ENCODE measurements at regions not wholly inside any gene's neighbourhood (a gene's known extent, or its start where the extent isn't known, plus 50 kb on each side); places are given as distances from the start of the nearest gene placed in this dataset.
"Not testable (repeated sequence)": the region's sequence is repeated elsewhere in the genome, so short reads cannot be mapped to it uniquely, and the experiment has no call there.

DNA sequence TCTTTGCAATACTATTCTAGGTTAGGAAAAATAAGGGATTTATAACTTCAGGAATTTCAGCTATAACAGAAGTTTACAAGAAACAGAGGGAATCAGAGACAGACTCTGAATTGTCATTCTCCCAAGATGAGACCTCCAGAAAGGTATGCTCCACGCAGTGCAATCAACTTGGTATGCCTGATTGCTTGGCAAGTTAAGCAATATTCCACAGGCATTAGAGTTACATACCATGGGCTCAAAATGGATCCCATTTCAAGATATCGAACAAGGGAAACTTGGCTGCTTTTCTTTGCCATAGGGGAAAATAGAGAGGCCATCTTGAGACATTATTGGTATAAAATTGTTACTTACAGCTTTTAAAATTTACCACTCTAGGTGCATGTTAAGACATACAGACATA is 615.6 kb upstream of the SOX9 start:
- Mint-ChIP-seq H3K4me3 (ENCODE audit: unreplicated experiment) (no peak overlapping the region), H3K36me3 (ENCODE audit: insufficient read depth, unreplicated experiment) (no peaks in the 10 kb centered on the region), H3K4me1 (ENCODE audit: insufficient read depth, unreplicated experiment) (peaks cover 6% of the 10 kb centered on the region), H3K27me3 (ENCODE audit: insufficient read depth, unreplicated experiment) (no peaks in the 10 kb centered on the region), H3K9me3 (ENCODE audit: unreplicated experiment) (no peaks in the 10 kb centered on the region), H3K27ac (ENCODE audit: low read depth, unreplicated experiment) (no peak overlapping the region)
- TF ChIP-seq, protein P1, sequence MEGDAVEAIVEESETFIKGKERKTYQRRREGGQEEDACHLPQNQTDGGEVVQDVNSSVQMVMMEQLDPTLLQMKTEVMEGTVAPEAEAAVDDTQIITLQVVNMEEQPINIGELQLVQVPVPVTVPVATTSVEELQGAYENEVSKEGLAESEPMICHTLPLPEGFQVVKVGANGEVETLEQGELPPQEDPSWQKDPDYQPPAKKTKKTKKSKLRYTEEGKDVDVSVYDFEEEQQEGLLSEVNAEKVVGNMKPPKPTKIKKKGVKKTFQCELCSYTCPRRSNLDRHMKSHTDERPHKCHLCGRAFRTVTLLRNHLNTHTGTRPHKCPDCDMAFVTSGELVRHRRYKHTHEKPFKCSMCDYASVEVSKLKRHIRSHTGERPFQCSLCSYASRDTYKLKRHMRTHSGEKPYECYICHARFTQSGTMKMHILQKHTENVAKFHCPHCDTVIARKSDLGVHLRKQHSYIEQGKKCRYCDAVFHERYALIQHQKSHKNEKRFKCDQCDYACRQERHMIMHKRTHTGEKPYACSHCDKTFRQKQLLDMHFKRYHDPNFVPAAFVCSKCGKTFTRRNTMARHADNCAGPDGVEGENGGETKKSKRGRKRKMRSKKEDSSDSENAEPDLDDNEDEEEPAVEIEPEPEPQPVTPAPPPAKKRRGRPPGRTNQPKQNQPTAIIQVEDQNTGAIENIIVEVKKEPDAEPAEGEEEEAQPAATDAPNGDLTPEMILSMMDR (IDR thresholded peaks at IDR 0.05; ENCODE audit: unreplicated experiment), result no peak
- intact Hi-C loops (cut with micrococcal nuclease), result no loop called here
- CTCF ChIA-PET, result interaction anchor here (0.6 to 1.6 kb wide), 3 partner anchors 17 to 186 kb away, joined by 3 to 4 read pairs (median 3); no protein-coding TSS in a partner anchor
- no peak for DNase-seq (ENCODE audit: unreplicated experiment)
- BruUV-seq (replicated peaks), result no TSS peak
- POLR2A ChIA-PET, result no interaction called here

- no peak for DNase-seq (ENCODE audit: unreplicated experiment)
- Mint-ChIP-seq H3K27me3 (ENCODE audit: insufficient read depth, unreplicated experiment) (no peaks in the 10 kb centered on the region), H3K4me3 (ENCODE audit: unreplicated experiment) (no peak overlapping the region), H3K36me3 (ENCODE audit: insufficient read depth, unreplicated experiment) (no peaks in the 10 kb centered on the region), H3K27ac (ENCODE audit: low read depth, unreplicated experiment) (no peak overlapping the region), H3K9me3 (ENCODE audit: unreplicated experiment) (no peaks in the 10 kb centered on the region), H3K4me1 (ENCODE audit: insufficient read depth, unreplicated experiment) (peaks cover 6% of the 10 kb centered on the region)
- ChIA-PET POLR2A (no interaction called here), CTCF (interaction anchor here (0.5 to 1.6 kb wide), 3 partner anchors 17 to 443 kb away, joined by 3 to 5 read pairs (median 4); no protein-coding TSS in a partner anchor)
- intact Hi-C loops (cut with micrococcal nuclease), result no loop called here
- TF ChIP-seq, protein P1 (IDR thresholded peaks at IDR 0.05; ENCODE audit: unreplicated experiment), result no peak
- no TSS peak for BruUV-seq (replicated peaks)
Observed at GRCh38 chr17:71505981-71506380, 614.8 kb upstream of the SOX9 start.

- no peaks in the 10 kb centered on the region for H3K36me3 Mint-ChIP-seq (ENCODE audit: insufficient read depth, unreplicated experiment)
- no peak overlapping the region for H3K4me3 Mint-ChIP-seq (ENCODE audit: unreplicated experiment)
- no peaks in the 10 kb centered on the region for H3K4me1 Mint-ChIP-seq (ENCODE audit: insufficient read depth, unreplicated experiment)
- no TSS peak for BruUV-seq (replicated peaks)
- CTCF ChIA-PET, result interaction anchor here (0.7 to 0.9 kb wide), 2 partner anchors 8 to 428 kb away, joined by 3 read pairs; no protein-coding TSS in a partner anchor
- H3K9me3 Mint-ChIP-seq (ENCODE audit: unreplicated experiment), result no peaks in the 10 kb centered on the region
- no peak for DNase-seq (ENCODE audit: unreplicated experiment)
- intact Hi-C loops (cut with micrococcal nuclease), result no loop called here
- POLR2A ChIA-PET, result interaction anchor here (0.5 kb wide), 1 partner anchor 635 kb away, joined by 3 read pairs; no protein-coding TSS in a partner anchor
- TF ChIP-seq, protein P1 (IDR thresholded peaks at IDR 0.05; ENCODE audit: unreplicated experiment), result no peak
- no peaks in the 10 kb centered on the region for H3K27me3 Mint-ChIP-seq (ENCODE audit: insufficient read depth, unreplicated experiment)
- no peak overlapping the region for H3K27ac Mint-ChIP-seq (ENCODE audit: low read depth, unreplicated experiment)
Observed at GRCh38 chr17:71511266-71511995, 609.4 kb upstream of the SOX9 start.

- H3K9me3 Mint-ChIP-seq (ENCODE audit: unreplicated experiment); DNase-seq (ENCODE audit: unreplicated experiment); H3K4me1 Mint-ChIP-seq (ENCODE audit: insufficient read depth, unreplicated experiment); POLR2A ChIA-PET; H3K36me3 Mint-ChIP-seq (ENCODE audit: insufficient read depth, unreplicated experiment); H3K4me3 Mint-ChIP-seq (ENCODE audit: unreplicated experiment); H3K27ac Mint-ChIP-seq (ENCODE audit: low read depth, unreplicated experiment); BruUV-seq (replicated peaks); intact Hi-C loops (cut with micrococcal nuclease); H3K27me3 Mint-ChIP-seq (ENCODE audit: insufficient read depth, unreplicated experiment): not testable (repeated sequence)
- CTCF ChIA-PET, result interaction anchor here (0.9 kb wide), 1 partner anchor 575 kb away, joined by 6 read pairs; no protein-coding TSS in a partner anchor
Observed at GRCh38 chr17:71513725-71514124, 607.1 kb upstream of the SOX9 start.

Data from MCF 10A (cell line).